HK-2 (cell line): ENCODE measurements at regions not wholly inside any gene's neighbourhood (a gene's known extent, or its start where the extent isn't known, plus 50 kb on each side); places are given as distances from the start of the nearest gene placed in this dataset.
"Not testable (repeated sequence)": the region's sequence is repeated elsewhere in the genome, so short reads cannot be mapped to it uniquely, and the experiment has no call there.

Experiments used
- DNase-seq: peaks from one replicate; pipeline ENCODE4 v3.0.0-alpha.2; 2018; ENCODE audit not compliant: unreplicated experiment

DNA sequence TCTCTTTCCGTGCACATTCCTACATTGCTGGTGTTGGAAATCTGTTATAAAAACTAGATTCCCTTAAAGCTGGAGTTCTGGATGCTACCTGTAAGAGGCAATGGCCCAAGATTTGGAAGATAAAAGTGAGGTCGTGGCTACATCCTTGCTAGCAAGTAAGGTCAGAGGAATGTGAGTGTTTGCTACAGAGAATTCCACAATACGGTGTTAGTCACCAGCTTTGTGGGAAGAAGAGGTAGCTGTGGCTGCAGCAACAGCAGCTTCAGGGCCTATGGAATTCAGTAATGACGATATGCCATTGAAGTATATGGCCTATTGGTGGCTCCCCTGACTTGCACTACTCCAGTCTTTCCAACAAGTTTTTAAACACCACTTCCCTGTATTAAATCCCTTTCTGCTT is 227.7 kb upstream of the TMEM260 start:
- DNase-seq: peak; percentile 22

DNA sequence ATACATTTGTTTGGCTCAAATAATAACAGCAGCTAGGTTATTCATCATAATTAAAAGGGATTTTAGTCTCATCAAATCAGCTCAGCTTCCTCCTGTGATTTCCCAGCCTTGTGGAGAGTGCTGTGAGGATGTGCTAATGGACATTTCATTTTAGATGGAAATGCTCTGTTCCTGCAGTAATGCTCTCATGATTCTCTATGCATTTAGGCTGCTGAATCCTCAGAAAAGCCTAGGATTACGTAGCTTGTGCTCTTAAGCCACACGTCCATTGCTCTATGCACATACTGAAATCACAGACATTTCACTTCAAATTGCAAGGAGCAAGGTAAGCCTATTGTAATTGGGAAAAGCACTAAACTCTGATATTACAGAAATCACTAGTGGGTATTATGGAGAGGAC is 226.6 kb upstream of the TMEM260 start:
- DNase-seq: no peak

DNA sequence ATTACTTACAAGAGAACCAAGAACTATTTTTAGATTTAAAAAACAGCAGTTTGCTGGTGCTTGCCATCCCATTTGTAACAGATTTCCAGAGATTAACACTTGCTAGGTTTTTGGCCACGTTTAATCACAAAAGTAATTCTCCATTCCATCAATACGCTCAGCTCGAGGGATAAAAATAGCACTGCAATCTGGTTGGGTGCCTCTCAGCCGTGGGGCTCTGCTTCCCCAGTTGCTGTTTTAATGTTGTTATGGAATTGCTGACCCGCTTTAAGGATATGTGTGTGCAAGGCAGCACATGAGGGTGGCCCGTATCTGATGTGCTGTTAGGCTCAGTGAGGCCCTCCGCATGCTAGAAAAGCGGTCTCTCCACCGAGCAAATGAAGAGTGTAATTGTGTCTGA is 222.2 kb upstream of the TMEM260 start:
- DNase-seq: no peak

DNA sequence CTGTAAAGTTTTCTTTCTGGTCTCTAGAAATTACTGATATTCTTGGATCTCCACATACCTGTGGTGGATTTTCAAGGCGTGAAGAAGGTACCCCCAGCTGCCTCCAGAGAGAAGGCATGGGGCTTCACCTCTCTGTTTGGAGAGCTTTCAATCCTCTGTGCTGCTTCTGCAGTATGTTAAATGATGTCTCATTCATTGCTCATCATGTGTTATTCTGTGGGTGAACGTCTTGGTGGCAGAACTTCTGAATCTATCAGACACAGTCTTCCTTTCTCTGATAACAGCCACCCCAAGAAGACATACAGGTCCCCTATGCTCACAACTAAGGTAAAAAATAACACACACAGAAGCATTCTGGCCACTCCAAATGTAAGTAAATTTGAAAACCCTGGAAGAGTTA is 221.3 kb upstream of the TMEM260 start:
- no peak for DNase-seq

DNA sequence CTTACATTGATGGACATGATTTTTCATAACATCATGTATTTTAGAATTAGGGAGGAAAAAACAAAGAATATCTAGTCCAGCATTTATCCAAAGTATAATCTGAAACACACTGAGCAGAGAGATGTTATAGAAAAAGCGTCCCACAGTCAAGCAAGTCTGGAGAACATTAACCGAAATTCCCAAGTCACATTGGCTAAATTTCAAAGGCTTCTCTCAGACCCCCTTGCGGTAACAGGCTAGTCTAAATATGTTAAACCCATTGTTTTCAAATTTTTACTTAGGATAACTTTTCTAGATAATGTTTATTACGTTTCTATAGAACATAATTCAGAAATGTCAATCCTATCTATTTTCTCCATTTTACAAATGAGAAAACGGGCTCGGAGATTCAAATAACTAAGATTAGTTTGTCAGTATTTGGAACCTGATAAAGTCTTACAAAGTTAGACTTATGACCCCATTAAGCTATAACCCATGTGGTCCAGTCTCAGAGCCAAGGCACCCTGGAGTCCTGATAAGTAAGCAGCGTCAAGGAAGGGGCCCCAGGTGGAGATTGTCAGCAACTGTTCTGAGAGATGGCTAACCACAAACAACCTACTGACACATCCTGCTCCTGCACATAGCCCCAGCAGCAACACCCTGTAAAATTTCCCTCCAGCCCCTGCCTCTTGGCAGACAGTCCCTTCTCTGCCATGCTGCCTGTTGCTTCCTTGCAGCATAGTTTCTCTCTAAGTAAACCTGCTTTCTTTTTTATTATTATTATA is 220.6 kb upstream of the TMEM260 start:
- DNase-seq: no peak

DNA sequence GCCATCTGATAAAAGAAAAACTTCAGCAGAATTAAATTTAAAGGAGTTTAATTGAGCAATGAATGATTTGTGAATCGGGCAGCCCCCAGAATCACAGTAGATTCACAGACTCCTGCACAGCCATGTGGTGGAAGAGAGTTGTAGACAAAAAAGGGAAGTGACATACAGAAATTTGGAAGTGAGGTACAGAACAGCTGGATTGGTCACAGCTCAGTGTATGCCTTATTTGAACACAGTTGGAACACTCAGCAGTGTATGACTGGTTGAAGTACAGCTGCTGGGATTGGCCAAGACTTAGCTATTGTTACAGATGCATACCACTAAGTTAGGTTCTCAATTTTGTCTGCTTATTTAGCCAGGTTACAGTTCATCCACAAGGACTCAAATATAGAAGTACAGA is 213.9 kb upstream of the TMEM260 start:
- DNase-seq: not testable (repeated sequence)

DNA sequence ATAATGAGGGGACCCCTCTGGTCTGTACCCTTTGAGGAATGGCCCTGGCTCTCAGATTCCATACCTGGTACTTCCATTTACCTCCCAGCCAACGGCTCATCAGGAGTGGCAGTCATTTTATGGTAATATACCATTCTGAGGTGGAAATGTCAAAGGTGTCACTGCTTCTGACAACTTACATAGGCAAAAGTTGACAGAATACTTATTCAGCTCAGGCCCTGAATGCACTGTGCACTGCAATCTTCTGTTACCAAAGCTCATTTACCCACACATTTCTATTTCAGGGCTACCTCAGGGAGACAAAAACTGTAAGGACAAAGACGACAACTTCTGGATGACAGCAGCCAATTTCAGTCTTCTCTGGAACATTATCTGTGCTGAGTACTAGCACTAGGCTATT is 212.2 kb upstream of the TMEM260 start:
- no peak for DNase-seq

DNA sequence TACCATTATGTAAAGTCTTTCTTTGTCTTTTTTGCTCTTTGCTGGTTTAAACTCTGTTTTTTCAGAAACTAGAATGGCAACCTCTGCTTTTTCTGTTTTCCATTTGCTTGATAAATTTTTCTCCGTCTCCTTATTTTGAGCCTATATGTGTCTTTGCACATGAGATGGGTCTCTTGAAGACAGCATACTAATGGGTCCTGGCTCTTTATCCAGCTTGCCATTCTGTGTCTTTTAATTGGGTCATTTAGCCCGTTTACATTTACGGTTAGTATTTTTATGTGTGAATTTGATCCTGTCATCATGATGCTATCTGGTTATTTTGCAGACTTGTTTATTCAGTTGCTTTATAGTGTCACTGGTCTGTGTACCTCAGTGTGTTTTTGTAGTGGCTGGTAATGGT is 207.9 kb upstream of the TMEM260 start:
- DNase-seq: no peak

DNA sequence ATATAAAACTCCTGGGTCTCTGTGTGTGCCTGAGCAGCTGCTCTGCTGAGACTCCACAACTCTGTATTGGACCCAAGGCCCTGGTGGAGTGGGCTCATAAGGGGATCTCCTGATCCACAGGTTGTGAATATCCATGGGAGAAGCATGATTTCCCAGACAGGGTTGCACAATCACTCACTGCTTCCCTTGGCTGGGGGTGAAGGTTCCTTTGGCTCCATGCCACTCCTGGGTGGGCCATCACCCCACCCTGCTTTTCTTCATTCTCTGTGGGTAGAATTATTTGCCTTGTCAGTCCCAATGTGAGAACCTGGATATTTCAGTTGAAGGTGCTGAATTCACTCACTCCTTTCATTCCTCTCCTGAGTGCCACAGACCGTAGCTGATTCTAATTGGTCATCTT is 205.2 kb upstream of the TMEM260 start:
- no peak for DNase-seq

DNA sequence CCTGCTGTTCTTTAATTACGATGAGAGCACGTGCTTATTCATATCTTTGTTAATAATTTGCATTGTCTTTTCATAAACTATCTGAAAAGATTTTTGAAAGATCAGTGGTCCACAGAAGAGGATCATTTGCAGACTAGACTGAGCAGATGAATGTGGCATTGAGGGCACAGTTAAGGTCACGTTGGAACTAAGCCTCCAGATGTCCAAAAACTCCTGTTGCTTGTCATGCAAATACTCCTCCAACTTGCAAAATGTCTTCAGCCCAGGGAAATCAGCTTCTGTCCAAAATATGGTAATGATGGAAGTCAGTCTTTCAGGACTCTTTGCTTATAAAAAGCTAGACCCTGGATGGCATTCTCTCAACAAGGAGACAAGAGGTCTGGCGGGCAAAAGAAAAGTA is 201.6 kb upstream of the TMEM260 start:
- DNase-seq: no peak

DNA sequence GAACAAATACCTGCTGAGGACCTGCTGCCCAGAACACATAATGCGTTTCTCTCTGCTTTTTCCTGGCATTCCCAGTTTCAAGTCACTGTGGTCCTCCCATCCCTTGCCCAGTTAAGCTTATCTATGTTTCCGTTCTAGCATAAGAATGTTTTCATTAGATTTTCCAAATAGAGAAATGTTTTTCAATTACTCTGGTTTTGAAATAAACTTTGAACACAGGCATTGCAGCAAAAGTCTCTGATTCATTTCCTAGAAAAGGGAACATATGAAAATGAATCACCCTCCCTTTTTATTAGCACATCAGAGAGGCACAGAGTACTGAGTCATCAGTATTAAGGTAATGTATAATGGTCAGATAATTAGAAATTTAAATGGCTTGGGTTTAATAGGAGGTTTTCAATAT is 201.1 kb upstream of the TMEM260 start:
- DNase-seq: no peak

DNA sequence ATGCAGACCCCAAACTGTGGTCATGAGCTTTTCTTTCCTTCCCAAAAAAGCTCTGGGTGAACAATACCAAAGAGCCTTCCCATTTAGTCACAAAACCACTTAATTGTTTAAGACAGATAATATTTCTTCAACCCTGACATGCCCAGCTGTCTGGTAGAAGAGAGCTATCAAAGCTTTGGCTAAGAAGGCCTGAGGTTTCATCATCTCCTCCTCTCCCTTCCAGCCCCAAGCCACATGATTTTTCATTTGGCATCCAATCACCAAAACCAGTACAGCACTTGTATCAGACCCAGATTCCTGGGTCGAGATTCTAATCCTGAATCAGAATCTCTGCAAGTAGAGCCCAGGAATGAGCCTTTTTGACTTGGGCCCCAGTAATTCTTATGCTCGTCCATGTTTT is 199.6 kb upstream of the TMEM260 start:
- DNase-seq: no peak

DNA sequence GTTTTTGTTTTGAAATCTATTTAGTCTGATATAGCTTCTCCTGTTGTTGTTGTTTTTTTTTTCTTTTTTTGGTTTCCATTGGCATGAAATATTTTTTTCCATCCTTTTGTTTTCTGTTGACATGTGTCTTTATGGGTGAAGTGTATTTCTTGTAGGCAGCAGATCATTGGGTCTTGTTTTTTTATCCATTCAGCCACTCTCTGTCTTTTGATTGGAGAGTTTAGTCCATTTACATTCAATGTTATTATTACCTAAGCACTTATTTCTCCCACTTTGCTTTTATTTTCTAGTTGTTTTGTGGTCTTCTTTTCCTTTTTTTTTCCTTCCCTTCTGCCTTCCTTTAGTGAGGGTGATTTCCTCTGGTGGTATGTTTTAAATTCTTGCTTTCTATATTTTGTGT is 193.6 kb upstream of the TMEM260 start:
- no peak for DNase-seq

DNA sequence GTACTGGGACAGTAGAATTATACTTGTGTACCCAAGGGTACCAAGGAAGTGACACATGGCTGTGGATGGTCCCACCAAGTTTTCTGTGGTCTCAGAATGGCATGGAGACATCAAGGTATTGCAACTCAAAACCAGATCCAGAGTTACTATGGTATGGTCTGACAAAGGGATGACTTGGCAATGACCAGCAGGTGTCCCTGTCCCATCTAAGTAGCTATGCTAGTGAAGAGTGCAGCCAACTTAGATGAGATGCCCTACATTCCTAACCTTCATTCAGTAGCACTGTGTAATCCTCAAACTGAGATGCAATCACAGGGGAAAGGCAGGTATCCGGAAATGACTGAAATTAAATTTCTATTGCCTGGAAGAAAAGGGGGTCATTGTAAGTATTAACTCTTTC is 188.7 kb upstream of the TMEM260 start:
- no peak for DNase-seq

DNA sequence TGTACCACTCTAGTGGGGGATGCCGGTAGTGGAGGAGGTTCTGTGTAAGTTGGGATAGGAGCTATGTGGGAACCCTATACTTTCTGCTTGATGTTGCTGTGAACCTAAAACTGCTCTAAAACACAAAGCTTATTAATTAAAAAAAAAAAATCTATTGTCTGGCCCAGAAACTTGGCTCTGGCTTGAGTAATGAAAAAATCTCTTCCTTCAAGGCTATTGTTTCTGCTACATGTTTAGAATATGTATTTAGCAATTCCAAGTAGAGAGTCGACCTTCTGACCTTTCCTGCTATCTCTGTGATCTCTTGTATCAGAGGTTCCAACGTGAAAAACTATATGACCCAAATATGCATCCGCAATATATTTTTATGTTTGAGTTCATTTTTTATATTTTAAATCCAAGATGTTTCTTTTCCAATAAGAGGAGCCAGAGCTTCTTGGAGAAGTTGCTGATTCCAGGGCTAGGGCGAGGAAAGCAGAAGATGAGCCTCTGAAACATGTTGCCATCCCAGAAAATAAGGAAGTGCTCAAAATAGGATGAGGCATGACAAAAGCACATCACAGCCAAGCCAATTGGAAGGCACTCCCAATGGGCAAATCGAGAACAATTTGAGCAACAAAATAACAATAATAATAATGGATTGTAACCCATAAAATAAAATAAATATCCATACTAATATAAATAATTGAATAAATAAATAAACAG is 184.6 kb upstream of the TMEM260 start:
- no peak for DNase-seq

DNA sequence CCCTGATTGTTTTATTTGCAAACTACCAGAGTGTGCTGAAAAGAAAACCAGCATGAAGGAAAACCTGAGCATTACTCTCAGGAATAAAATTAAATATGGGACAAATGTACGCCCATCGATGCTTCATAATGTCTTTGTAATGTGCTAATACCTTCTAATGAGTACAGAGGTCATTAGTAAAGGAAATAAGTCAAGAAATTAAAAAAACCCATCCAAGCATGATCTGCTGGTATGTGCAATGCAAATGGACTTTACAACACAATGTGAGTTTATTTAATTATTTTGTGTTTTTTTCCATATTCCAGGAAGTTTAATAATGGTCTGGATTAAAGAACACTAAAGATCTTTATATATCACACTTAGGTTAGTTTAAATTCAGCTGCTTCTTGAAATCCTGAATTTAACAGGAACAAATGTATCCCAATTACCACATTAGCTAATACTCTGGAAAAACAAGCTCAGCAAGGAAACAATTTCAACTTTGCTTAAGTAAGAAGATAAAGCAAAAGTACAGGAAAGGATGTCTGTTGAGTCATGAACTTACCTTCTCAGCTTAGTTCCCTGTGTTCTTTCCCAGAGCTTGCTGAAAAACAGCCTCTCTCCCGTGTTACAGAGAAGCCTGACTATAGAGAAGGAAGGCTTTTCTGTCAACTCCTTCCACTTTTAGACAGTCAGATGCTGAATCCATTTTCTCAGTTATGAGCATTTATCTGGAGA is 179.3 kb upstream of the TMEM260 start:
- DNase-seq: no peak

DNA sequence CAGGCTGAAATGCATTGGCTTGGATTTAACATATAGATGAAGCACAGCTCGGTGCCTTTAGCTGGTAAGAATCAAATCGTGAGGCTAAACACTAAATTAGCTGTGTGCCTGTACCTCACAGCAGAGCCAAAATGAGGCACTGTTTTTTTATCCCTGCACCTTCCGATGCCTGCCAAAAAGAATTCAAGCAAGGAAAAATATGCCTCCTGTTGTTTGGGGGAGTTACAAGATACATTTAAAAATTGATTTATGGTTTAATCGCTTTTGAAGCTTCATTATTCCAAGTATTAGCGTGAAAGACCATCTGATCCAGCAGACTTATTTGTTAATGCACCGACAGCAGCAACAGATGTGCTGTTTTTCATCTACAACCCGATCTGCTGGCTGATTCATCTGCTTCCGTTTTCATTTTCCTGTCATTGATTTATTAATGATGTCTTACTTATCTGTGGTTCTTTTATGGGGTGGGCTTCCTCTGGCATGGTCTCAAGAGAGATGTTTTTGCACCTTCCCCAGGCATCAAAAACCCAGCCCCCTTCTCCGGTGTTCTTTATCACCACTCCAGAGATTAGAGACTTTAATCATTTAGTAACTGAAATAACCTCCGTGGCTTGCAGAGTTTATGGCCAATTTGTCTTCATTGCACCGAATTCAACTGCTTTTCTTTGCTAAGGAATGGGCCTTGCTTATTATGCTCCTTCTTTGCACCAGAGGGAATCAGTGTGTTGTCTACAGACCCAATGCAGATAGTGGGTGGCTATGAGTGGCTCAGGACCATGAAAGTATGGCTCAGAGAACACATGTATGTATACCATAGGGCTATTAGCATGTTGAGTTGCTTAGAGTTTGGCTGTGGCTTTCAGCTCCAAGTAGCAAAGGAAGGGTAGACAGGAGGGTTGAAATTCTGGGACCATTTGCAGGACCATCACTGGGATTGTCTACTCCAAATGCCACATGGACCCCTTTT is 166.8 kb upstream of the TMEM260 start:
- no peak for DNase-seq

DNA sequence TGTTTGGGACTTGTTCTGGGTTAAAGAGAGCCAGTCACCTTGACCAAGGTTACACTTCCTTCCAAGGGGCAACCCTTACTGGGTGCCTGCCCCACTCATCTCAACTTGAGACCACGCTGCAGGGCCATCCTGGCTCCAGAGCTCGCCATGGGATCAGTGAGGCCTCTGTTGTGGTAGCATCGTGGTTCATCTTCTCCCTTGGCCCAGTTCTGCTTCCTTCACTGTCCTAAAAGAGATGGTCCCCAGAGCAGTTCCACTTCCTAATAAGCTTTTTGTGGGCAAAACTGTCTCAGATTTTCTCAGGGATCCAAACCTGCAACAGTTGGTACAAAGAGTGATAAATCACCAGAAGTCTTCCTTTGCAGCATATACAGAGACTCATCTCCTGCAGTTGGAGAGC is 165.9 kb upstream of the TMEM260 start:
- DNase-seq: no peak

DNA sequence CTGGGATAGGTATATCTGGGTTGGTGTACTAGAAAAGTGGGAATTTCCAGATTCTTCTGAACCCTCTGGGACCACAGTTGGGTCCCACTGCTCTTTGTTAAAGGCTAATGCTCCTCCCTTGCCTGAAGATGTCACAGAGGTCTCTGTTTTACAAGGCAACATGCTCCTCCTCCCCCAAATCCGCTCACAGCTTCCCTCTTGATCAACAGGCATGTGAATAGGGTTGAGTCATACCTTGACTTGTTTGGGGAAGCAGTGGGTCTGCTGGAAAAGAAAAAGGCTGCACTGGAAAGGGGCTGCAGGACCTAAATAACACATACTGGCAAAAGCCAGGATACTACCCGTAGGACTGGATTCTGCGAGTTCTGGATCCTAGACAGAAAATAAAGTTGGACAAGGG is 165.4 kb upstream of the TMEM260 start:
- no peak for DNase-seq

DNA sequence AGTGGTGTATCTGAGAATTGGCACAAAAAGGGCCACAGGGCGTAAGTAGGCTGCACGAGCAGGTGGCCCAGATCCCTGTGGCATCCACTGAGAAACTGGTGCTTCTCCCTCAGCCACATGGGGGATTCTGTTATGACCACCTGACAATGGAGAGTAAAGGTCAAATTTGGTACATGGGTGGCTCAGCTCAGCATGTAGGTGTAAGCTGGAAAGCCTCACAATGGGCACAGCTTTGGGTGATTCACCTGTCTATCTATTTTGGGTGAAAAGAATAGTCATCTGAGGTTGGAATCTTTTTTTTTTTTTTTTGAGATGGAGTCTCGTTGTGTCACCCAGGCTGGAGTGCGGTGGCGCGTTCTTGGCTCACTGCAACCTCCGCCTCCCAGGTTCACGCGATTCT is 163.4 kb upstream of the TMEM260 start:
- no peak for DNase-seq

DNA sequence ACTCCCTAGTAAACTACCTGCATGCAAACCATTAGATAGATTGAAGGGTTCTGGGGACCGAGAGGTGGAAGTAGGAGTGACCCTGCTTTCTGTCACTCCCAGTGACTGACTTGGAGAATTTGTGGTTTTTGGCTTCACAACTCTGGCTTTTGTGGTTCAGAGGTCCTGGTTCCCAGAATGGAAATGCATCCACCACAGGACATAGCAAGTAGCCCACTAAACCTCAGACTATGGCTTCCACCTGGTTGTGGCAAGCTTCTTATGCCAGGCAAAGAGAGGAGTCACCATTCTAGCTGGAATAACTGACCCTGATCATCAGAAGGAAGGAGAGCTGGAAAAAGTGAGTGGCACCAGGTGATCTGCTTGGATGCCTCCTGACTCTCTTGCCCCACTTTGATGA is 162.4 kb upstream of the TMEM260 start:
- no peak for DNase-seq

DNA sequence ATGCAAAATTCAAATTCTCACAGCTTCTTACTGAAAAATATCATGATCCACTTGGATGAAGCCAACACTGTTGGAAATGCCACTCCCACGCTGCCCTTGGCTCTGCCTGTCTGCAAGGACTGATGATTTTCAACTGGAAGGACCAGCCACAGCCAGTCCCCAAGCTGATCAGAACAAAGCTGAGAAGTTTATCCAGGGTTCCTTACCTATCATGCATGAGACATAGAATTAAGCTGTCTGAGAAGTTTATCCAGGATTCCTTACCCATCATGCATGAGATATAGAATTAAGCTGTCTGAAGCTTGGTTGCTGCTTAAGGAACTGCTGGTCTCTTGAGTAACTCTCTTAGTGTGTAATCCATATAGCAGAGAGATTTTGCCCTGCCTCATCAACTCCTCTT is 159.8 kb upstream of the TMEM260 start:
- no peak for DNase-seq
